ENCODE measurements at regions not wholly inside any gene's neighbourhood (a gene's known extent, or its start where the extent isn't known, plus 50 kb on each side); places are given as distances from the start of the nearest gene placed in this dataset.

GRCh38 chr13:97892717-97893116, 60.8 kb upstream of the IPO5 start (continued):
- TF ChIP-seq YY1 (IDR thresholded peaks at IDR 0.05; ENCODE audit: low read depth, low read length): no peak
- no peak for TF ChIP-seq RBBP5 (IDR thresholded peaks at IDR 0.05; ENCODE audit: borderline replicate concordance, low read depth, low read length)
- no peak for TF ChIP-seq EGR1 (IDR thresholded peaks at IDR 0.05; ENCODE audit: borderline replicate concordance, low read depth, low read length)
- TF ChIP-seq CBX8 (IDR thresholded peaks at IDR 0.05; ENCODE audit: borderline replicate concordance, low read depth, low read length): no peak
- no peak for TF ChIP-seq RXRA (IDR thresholded peaks at IDR 0.05; ENCODE audit: insufficient read depth, low read depth, low read length)
